Stimulated activated CD4-positive, alpha-beta T cell treated with anti-CD3 and anti-CD28 coated beads, Interleukin-12 subunit alpha, Interleukin-12 subunit beta, amount 100 ng/mL, for 24 hours (primary cell): ENCODE measurements at regions not wholly inside any gene's neighbourhood (a gene's known extent, or its start where the extent isn't known, plus 50 kb on each side); places are given as distances from the start of the nearest gene placed in this dataset.
"Not testable (repeated sequence)": the region's sequence is repeated elsewhere in the genome, so short reads cannot be mapped to it uniquely, and the experiment has no call there.

Experiments used
- DNase-seq, 2 experiments: peaks; one replicate each; pipeline ENCODE4 v3.0.0-alpha.2; 2020; ENCODE audit warnings: low read depth in 2 of 2

GRCh38 chr3:159455741-159456181, 532.9 kb upstream of the IL12A start:
- no peak for DNase-seq

GRCh38 chr3:159458010-159458409, 530.6 kb upstream of the IL12A start:
- no peak for DNase-seq

- no peak for DNase-seq
Observed at GRCh38 chr3:159458982-159459381, 529.7 kb upstream of the IL12A start.

- no peak for DNase-seq
Observed at GRCh38 chr3:159472611-159473010, 516.0 kb upstream of the IL12A start.

- DNase-seq = no peak
Observed at GRCh38 chr3:159473206-159473605, 515.4 kb upstream of the IL12A start.

GRCh38 chr3:159480046-159480445, 508.6 kb upstream of the IL12A start:
- no peak for DNase-seq

GRCh38 chr3:159482241-159482993, 506.2 kb upstream of the IL12A start:
- no peak for DNase-seq

GRCh38 chr3:159482994-159483367, 505.7 kb upstream of the IL12A start:
- no peak for DNase-seq

- DNase-seq = no peak
Observed at GRCh38 chr3:159486580-159486979, 502.1 kb upstream of the IL12A start.

- DNase-seq = no peak
Observed at GRCh38 chr3:159487304-159487703, 501.3 kb upstream of the IL12A start.

GRCh38 chr3:159488602-159489001, 500.0 kb upstream of the IL12A start:
- no peak for DNase-seq

- no peak for DNase-seq
Observed at GRCh38 chr3:159497361-159497760, 491.3 kb upstream of the IL12A start.

- DNase-seq = no peak
Observed at GRCh38 chr3:159499031-159499793, 489.4 kb upstream of the IL12A start.

- no peak for DNase-seq
Observed at GRCh38 chr3:159501029-159501428, 487.6 kb upstream of the IL12A start.

- DNase-seq = no peak
Observed at GRCh38 chr3:159502986-159503385, 485.6 kb upstream of the IL12A start.

- not testable (repeated sequence) for DNase-seq
Observed at GRCh38 chr3:159510988-159511387, 477.6 kb upstream of the IL12A start.

- no peak for DNase-seq
Observed at GRCh38 chr3:159513444-159513843, 475.2 kb upstream of the IL12A start.

- no peak for DNase-seq
Observed at GRCh38 chr3:159513867-159514380, 474.7 kb upstream of the IL12A start.

- DNase-seq = no peak
Observed at GRCh38 chr3:159517105-159517504, 471.5 kb upstream of the IL12A start.

GRCh38 chr3:159520638-159521037, 468.0 kb upstream of the IL12A start:
- no peak for DNase-seq

GRCh38 chr3:159522276-159522675, 466.4 kb upstream of the IL12A start:
- DNase-seq = no peak

GRCh38 chr3:159528251-159528895, 460.3 kb upstream of the IL12A start:
- DNase-seq = no peak
